HG03175 (cell line): ENCODE measurements at regions not wholly inside any gene's neighbourhood (a gene's known extent, or its start where the extent isn't known, plus 50 kb on each side); places are given as distances from the start of the nearest gene placed in this dataset.

Experiments used
- ATAC-seq: cut with Tn5 transposase; IDR thresholded peaks from one replicate; pipeline ENCODE4 v1.9.1; 2021; ENCODE audit warnings: mild to moderate bottlenecking, moderate library complexity; ENCODE audit not compliant: unreplicated experiment

GRCh38 chr2:18094277-18094676 lies 215.8 kb downstream of the KCNS3 start:
- ATAC-seq: no peak

- no peak for ATAC-seq
These were observed 214.7 kb downstream of the KCNS3 start for GRCh38 chr2:18093196-18093595.

GRCh38 chr2:18092760-18093159 lies 214.3 kb downstream of the KCNS3 start:
- no peak for ATAC-seq

- no peak for ATAC-seq
These were observed 207.1 kb downstream of the KCNS3 start for GRCh38 chr2:18085593-18085992.

- no peak for ATAC-seq
These were observed 205.9 kb downstream of the KCNS3 start for GRCh38 chr2:18084376-18084775.

GRCh38 chr2:18083806-18084205 lies 205.3 kb downstream of the KCNS3 start:
- ATAC-seq: no peak

- no peak for ATAC-seq
These were observed 199.7 kb downstream of the KCNS3 start for GRCh38 chr2:18078216-18078615.

GRCh38 chr2:18077704-18078103 lies 199.2 kb downstream of the KCNS3 start:
- ATAC-seq: no peak

GRCh38 chr2:18077231-18077630 lies 198.8 kb downstream of the KCNS3 start:
- ATAC-seq: no peak

GRCh38 chr2:18074476-18074875 lies 196.0 kb downstream of the KCNS3 start:
- ATAC-seq: no peak

- no peak for ATAC-seq
These were observed 195.1 kb downstream of the KCNS3 start for GRCh38 chr2:18073601-18074000.

- no peak for ATAC-seq
These were observed 189.3 kb downstream of the KCNS3 start for GRCh38 chr2:18067588-18068384.

- ATAC-seq: no peak
These were observed 188.4 kb downstream of the KCNS3 start for GRCh38 chr2:18066894-18067293.

- no peak for ATAC-seq
These were observed 187.6 kb downstream of the KCNS3 start for GRCh38 chr2:18066066-18066465.

GRCh38 chr2:18065249-18065648 lies 186.8 kb downstream of the KCNS3 start:
- ATAC-seq: no peak

- ATAC-seq: no peak
These were observed 185.5 kb downstream of the KCNS3 start for GRCh38 chr2:18063826-18064470.

- no peak for ATAC-seq
These were observed 184.4 kb downstream of the KCNS3 start for GRCh38 chr2:18062892-18063291.

- ATAC-seq: no peak
These were observed 183.2 kb downstream of the KCNS3 start for GRCh38 chr2:18061717-18062116.

- no peak for ATAC-seq
These were observed 179.2 kb downstream of the KCNS3 start for GRCh38 chr2:18057657-18058056.

GRCh38 chr2:18055290-18055689 lies 176.8 kb downstream of the KCNS3 start:
- no peak for ATAC-seq

- no peak for ATAC-seq
These were observed 171.5 kb downstream of the KCNS3 start for GRCh38 chr2:18050001-18050400.

GRCh38 chr2:18049325-18049724 lies 170.9 kb downstream of the KCNS3 start:
- ATAC-seq: no peak
